ENCODE measurements at regions not wholly inside any gene's neighbourhood (a gene's known extent, or its start where the extent isn't known, plus 50 kb on each side); places are given as distances from the start of the nearest gene placed in this dataset.
"Not testable (repeated sequence)": the region's sequence is repeated elsewhere in the genome, so short reads cannot be mapped to it uniquely, and the experiment has no call there.

- not testable (repeated sequence) for H3K4me3 ChIP-seq (ENCODE audit: low read length); DNase-seq (ENCODE audit: low read depth)
These were observed 69.6 kb upstream of the CCDC6 start for GRCh38 chr10:59975918-59976317.

GRCh38 chr10:59971915-59972314 lies 65.6 kb upstream of the CCDC6 start:
- peak; percentile 8 for DNase-seq (ENCODE audit: low read depth)
- no peak overlapping the region for H3K4me3 ChIP-seq (ENCODE audit: low read length)
- TF ChIP-seq CTCF (conservative IDR thresholded peaks at IDR 0.05; ENCODE audit: low read length) = no peak

GRCh38 chr10:59970396-59971368 lies 64.3 kb upstream of the CCDC6 start:
- TF ChIP-seq CTCF (conservative IDR thresholded peaks at IDR 0.05; ENCODE audit: low read length) = no peak
- DNase-seq (ENCODE audit: low read depth) = no peak

GRCh38 chr10:59968705-59969104 lies 62.3 kb upstream of the CCDC6 start:
- TF ChIP-seq CTCF (conservative IDR thresholded peaks at IDR 0.05; ENCODE audit: low read length) = no peak
- no peak for DNase-seq (ENCODE audit: low read depth)
- H3K4me3 ChIP-seq (ENCODE audit: low read length) = no peak overlapping the region

More at GRCh38 chr10:59970396-59971368, 64.3 kb upstream of the CCDC6 start:
- no peak overlapping the region for H3K4me3 ChIP-seq (ENCODE audit: low read length)

GRCh38 chr10:59967079-59967478 lies 60.7 kb upstream of the CCDC6 start:
- no peak for TF ChIP-seq CTCF (conservative IDR thresholded peaks at IDR 0.05; ENCODE audit: low read length)
- no peak overlapping the region for H3K4me3 ChIP-seq (ENCODE audit: low read length)
- DNase-seq (ENCODE audit: low read depth) = no peak

GRCh38 chr10:59965899-59966650 lies 59.7 kb upstream of the CCDC6 start:
- no peak for TF ChIP-seq CTCF (conservative IDR thresholded peaks at IDR 0.05; ENCODE audit: low read length)
- no peak overlapping the region for H3K4me3 ChIP-seq (ENCODE audit: low read length)
- no peak for DNase-seq (ENCODE audit: low read depth)

- H3K4me3 ChIP-seq (ENCODE audit: low read length) = no peak overlapping the region
- TF ChIP-seq CTCF (conservative IDR thresholded peaks at IDR 0.05; ENCODE audit: low read length) = no peak
- DNase-seq (ENCODE audit: low read depth) = no peak
These were observed 56.4 kb upstream of the CCDC6 start for GRCh38 chr10:59962756-59963155.
